ENCODE measurements at regions not wholly inside any gene's neighbourhood (a gene's known extent, or its start where the extent isn't known, plus 50 kb on each side); places are given as distances from the start of the nearest gene placed in this dataset.

- H3K36me3 ChIP-seq (replicated peaks) = no peaks in the 10 kb centered on the region
- no peak overlapping the region for H3K4me3 ChIP-seq (ENCODE audit: low read depth, low read length)
- no peak overlapping the region for H3K27ac ChIP-seq
- TF ChIP-seq CTCF (IDR thresholded peaks at IDR 0.05; ENCODE audit: low read depth, low read length, missing control alignments) = no peak
- no peak for DNase-seq
- H3K27me3 ChIP-seq (replicated peaks) = no peaks in the 10 kb centered on the region
- in situ Hi-C loops (cut with HindIII; ENCODE audit: low pct_ligation_motif_present, low sequenced_read_pairs) = no loop called here
These were observed 704.9 kb upstream of the NUDT12 start for GRCh38 chr5:104267320-104268015.

GRCh38 chr5:104266161-104266560 lies 703.6 kb upstream of the NUDT12 start:
- in situ Hi-C loops (cut with HindIII; ENCODE audit: low pct_ligation_motif_present, low sequenced_read_pairs) = no loop called here
- Histone ChIP-seq H3K27ac (no peak overlapping the region), H3K27me3 (replicated peaks) (no peaks in the 10 kb centered on the region), H3K36me3 (replicated peaks) (no peaks in the 10 kb centered on the region), H3K4me3 (ENCODE audit: low read depth, low read length) (no peak overlapping the region)
- TF ChIP-seq CTCF (IDR thresholded peaks at IDR 0.05; ENCODE audit: low read depth, low read length, missing control alignments) = no peak
- DNase-seq = no peak

GRCh38 chr5:104265531-104266140 lies 703.0 kb upstream of the NUDT12 start:
- in situ Hi-C loops (cut with HindIII; ENCODE audit: low pct_ligation_motif_present, low sequenced_read_pairs) = no loop called here
- no peaks in the 10 kb centered on the region for H3K36me3 ChIP-seq (replicated peaks)
- no peak overlapping the region for H3K4me3 ChIP-seq (ENCODE audit: low read depth, low read length)
- no peaks in the 10 kb centered on the region for H3K27me3 ChIP-seq (replicated peaks)
- no peak overlapping the region for H3K27ac ChIP-seq
- DNase-seq = no peak
- TF ChIP-seq CTCF (IDR thresholded peaks at IDR 0.05; ENCODE audit: low read depth, low read length, missing control alignments) = no peak

GRCh38 chr5:104247260-104247659 lies 684.7 kb upstream of the NUDT12 start:
- in situ Hi-C loops (cut with HindIII; ENCODE audit: low pct_ligation_motif_present, low sequenced_read_pairs) = no loop called here
- no peak for TF ChIP-seq CTCF (IDR thresholded peaks at IDR 0.05; ENCODE audit: low read depth, low read length, missing control alignments)

GRCh38 chr5:104241046-104241445 lies 678.5 kb upstream of the NUDT12 start:
- Histone ChIP-seq H3K4me3 (ENCODE audit: low read depth, low read length) (no peak overlapping the region), H3K36me3 (replicated peaks) (no peaks in the 10 kb centered on the region), H3K27me3 (replicated peaks) (no peaks in the 10 kb centered on the region), H3K27ac (no peak overlapping the region)
- DNase-seq = no peak
- in situ Hi-C loops (cut with HindIII; ENCODE audit: low pct_ligation_motif_present, low sequenced_read_pairs) = no loop called here
- no peak for TF ChIP-seq CTCF (IDR thresholded peaks at IDR 0.05; ENCODE audit: low read depth, low read length, missing control alignments)

More at GRCh38 chr5:104247260-104247659, 684.7 kb upstream of the NUDT12 start:
- DNase-seq = no peak
- Histone ChIP-seq H3K4me3 (ENCODE audit: low read depth, low read length) (no peak overlapping the region), H3K36me3 (replicated peaks) (no peaks in the 10 kb centered on the region), H3K27ac (no peak overlapping the region), H3K27me3 (replicated peaks) (no peaks in the 10 kb centered on the region)
